NCI-H1694 treated with DMSO at 0.1 percent for 48 hours (cell line): ENCODE measurements at regions not wholly inside any gene's neighbourhood (a gene's known extent, or its start where the extent isn't known, plus 50 kb on each side); places are given as distances from the start of the nearest gene placed in this dataset.
"Not testable (repeated sequence)": the region's sequence is repeated elsewhere in the genome, so short reads cannot be mapped to it uniquely, and the experiment has no call there.

Experiments used
- DNase-seq: peaks from one replicate; lab custom pipeline; 2025; lab: John Stamatoyannopoulos, UW

DNA sequence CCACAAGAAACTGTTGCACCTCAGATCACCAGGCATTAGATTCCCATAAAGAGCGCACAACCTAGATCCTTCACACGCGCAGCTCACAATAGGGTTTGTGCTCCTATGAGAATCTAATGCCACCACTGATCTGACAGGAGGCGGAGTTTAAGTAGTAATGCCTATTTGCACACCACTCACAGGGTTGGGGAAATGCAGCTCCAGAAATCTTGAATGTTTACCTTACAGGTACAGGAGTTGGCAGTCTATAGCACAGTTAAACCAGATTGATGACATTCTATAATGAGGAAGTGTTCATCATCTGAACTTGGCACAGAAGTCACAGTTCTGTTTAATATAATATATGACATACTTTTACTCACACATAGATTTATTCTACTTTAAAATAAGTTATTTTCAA is 732.2 kb upstream of the ZNF608 start:
- DNase-seq = no peak

DNA sequence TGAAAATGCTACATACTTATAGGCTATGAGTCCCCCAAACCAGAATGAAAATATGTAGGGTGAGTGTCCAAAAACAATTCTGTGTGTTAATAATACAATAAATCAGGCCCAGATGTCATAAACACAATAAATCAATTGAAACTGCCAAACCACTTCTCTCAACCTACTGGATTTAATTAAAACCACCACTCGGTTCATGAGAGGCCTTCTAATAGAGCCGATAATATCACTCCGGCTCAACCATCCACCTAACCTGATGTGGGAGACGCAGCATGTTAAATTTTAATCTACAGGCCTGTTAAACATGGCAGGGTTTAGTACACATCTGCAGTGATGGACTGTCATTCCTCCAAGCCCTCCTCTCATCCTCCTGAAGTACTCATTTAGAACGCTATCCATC is 734.5 kb upstream of the ZNF608 start:
- DNase-seq = no peak

DNA sequence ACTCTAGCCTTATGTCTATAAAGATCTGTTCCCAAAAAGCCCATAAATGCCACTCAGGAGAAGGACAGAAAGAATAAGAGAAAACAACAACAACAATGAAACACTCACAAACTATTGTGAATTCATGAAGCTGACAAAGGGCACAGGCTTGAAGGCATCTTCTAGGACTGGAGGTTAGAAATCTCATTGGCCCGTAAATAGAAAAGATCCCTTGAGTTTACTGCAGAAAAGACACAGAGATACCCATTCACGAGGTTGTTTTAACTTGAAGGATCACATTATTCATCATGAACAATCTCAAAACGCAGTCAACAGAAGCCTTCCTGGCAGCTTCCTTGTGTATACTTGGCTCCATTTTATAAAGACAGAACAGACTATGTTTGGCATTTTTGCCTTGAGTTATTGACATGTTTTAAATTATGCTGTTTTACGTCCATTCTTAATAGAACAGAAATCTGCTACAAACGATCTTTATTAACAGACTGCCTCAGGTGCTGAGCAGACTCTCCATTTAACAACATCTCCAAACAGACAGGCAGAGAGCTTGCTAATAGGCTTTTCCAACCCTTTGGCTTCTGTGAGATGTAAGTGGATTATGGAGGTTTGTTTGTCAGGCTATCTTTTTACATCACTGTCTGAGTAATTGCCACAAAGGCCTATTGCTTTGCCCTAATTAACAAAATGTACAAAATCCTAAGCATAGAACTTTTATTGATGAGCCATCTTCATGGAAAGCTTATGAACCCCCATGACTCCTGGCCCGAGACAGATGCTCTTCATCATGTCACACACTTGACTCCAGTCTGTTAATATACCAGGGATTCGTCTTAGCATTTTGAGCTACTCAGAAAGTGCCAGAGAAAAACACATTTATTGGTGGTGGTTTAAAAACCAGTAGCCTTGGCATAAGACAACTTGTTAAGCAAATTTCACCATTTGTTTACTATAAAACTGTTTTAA is 735.3 kb upstream of the ZNF608 start:
- no peak for DNase-seq

DNA sequence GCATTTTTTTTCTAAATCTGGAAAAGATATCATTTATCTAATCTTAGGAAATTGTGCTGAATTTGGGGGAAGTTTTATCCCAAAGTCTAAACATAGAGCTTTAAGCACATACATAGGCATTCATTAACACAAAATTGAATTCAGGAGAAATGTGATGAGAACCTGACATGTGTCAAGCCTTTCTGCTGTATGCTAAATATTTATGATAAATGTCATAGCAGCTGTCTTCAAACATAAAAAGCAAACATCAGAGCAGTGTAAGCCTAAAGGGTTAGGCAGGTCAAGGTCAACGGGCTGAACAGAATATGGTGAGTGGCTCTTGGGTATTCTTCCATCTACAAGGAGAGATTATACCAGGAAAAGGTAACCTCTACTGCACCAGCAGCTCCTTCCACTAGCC is 737.2 kb upstream of the ZNF608 start:
- DNase-seq = peak; percentile 7

DNA sequence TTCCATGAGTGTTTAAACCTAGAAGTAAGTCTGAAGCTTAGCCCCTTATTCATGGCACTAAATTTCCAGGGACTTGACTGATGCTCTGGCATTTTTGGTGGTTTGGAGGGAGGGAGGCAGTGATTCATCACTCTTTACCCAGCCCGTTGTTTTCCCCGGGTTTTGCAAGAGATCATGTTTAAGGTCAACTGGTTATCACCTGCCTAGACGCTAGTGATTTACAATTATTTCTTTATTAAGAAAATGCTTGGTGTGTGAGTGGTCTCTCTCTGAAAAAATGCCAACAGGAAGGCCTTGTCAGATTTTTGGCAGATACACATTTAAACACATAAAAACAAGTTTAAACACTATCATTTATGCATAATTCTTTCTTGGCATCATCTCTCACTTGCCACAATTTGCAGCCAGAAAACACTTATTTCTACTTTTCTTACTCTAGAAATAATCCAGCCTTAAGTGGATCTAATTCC is 737.9 kb upstream of the ZNF608 start:
- no peak for DNase-seq

DNA sequence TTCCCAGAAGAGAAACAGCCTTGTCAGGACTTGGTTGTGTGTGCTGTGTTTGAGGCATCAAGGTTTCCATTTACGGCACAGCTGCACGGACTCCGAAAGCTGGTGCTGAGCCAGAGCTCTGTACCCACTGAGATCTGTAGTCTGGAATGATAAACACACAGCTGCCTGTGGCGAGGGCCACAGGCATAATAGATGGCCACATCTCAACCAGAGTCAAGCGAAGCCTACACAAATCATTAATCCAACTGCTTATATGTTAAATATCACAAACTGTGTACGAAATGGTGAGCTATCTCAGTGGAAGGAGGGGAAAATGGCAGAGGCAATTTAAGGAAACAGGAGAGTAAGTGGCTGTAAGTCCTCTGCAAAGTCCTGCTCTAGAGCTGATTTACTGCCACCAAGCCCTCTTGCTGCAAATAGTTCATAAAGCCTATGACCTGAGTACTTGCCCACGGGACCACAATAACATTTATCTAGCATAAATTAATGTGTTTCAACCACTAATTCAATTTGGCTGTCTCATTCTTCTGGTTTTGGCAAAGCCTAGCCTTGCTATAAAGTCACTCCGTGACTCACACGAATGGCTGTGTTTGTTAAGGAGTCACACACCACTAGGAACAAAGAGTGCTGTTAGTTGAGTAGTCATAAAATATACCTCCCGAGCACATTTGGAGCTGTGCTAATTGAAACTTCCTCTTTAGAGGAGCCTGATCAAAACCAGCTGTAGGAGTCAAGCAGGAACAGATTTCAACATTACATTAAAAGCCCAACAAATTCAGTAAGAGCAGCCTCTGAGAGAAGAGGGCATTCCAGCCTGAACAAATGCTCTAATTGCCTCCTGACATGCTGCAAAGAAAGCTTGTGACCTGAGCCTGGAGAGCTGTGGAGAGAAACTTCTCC is 738.6 kb upstream of the ZNF608 start:
- DNase-seq = peak; percentile 84

DNA sequence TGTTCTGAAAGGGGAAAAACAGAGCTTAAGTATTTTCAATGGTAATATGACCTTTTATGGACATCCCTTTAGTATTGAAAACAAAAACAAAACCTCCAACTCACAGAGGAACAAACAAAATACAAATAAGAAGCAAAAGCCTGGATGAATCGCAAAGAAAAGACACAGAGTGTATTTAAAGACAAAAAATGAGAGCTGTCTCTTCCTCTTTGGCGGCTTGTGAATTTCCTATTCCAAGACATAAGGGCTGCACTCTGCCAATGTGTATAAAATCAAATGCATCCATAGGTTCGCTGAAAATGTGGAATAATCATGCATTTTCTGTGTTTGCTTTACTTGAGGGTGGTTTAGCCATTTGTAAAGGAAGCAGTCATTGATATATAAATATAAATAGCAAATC is 739.3 kb upstream of the ZNF608 start:
- peak; percentile 39 for DNase-seq

DNA sequence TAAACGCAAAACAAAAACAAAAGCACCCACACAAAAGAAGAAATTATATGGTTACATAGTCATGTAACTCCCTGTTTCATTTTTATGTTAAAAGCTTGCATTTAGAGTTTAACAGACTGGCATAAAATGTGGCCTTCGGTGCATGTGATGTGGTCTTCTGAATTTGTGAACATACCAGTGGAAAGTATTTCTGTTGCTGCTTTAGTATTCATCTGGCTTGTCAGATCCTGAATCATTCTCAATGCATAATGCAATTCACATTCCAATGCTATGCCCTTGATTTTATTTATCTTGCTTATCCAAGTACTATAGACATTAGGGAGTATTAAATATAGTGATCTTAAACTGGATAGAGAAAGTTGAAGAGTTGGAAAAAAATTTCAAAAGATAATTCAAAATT is 740.2 kb upstream of the ZNF608 start:
- DNase-seq = no peak

DNA sequence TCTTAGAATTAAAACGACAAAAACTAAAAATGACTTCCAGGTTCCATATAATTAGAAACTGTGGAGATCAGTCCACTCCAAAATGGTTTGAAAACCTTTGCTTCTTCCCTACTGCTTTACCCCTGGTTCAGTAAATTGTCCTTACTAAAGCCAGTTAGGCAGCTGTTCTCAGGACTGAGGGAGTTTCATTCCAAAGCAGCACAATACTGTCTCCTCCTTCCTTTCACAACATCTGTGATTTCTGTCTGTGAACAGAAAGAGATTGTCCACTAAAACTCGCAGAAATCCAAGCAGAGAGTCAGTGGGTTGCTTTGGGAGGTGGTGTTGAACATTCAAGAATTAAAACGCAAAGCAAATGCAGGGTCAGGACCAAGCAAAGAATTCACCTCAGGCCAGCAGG is 740.8 kb upstream of the ZNF608 start:
- DNase-seq = no peak

DNA sequence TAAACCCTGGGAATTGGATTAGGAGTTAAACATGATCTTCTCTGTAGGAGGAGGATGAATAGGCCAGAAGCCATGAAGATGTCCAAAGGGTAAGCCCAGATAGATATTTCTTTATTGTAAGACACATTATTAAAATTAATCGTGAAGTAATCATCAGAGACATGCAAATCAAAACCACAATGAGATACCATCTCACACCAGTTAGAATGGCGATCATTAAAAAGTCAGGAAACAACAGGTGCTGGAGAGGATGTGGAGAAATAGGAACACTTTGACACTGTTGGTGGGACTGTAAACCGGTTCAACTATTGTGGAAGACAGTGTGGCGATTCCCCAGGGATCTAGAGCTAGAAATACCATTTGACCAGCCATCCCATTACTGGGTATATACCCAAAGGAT is 741.2 kb upstream of the ZNF608 start:
- DNase-seq = not testable (repeated sequence)

DNA sequence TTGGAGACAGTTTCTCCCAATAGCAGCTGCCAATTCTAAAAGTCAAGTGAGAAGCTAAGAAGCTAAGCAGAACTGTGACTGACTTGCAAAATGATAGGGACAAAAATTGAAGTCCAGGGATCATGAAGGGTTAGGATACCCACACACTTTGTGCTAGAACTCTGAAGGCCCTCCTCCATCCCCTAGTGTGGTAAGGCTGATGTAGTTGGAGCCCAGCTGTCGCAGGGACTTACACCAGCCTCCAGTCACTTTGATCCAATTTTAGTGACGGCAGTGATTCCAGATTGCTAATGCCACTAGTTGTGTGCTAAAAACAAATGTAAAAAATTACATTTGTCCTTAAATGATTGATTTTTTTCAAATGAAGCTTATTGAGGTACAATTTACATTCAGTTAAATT is 742.7 kb upstream of the ZNF608 start:
- no peak for DNase-seq

DNA sequence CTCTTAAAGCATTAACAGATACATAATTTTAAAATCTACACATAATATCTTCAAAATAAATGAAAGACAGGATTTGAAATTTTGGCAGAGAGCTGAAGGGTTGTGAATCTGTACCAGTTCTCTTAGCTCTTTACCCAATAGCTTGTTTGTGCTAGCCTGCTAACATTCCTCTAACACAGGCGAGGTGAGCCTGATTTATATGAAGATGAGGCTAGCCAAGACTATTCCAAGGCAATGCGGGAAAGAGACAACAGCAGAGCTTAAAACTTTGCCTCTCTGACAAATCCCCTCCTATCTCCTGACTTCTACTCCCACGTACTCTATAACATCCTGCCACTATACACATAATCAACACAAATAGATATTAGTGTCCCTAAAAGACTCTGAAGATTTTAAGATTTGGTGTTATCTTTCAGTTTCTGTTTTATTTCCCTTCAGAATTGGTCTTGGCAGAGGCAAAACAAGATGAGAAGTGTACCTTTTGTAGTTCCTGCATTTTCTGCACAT is 745.6 kb upstream of the ZNF608 start:
- DNase-seq = no peak

DNA sequence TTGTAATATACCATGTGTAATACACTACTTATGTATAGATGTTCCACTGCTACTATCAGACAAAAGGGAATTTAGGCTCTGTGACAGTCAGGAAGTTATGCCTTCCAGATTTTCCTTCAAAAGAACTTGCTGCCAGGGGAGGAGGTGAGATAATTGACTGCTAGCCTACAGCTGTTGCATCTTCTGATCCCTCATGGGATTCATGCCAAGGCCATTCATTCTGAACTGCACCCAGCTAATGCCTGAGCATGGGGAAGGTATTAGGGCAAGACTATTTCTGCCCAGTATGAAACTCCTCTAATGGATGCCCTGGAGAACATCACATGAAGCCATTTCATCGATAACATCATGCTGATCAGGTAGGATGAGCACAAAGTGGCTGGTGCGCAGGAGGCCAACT is 746.5 kb upstream of the ZNF608 start:
- no peak for DNase-seq

DNA sequence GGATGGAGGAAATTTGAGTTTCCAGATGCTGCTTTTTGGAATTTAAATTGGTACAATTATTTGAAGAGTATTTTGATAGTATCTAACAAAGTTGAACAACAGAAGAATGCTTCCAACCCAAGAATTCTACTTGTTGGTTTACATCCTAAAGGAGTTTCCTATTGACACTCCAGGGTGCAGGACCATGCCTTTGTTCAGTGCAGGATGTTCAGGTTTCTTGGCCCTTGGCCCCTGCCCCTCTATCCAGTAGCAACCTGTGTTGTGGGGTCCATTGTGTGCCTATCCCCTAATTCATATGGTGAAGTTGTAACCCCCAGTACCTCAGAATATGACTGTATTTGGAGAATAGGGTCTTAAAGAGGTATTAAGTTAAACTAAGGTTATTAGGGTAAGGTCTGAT is 750.0 kb upstream of the ZNF608 start:
- DNase-seq = no peak

DNA sequence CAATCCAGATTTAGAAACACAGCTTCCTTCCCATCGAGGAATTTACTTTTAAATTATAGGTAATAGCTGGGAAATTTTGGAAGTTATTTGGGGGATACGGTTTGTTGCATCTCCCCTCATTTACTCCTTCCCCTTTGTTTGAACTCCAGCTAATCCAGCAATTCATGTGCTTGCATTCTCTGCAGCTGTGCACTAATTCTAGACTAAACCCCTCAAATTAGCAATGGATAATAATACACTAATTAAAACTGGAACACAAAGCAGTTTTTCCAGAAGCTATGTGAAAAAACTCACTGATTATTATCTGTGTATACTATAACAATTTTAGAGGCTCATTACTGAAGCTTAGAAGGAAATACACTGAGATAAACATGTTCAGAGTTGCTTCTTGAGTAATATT is 751.2 kb upstream of the ZNF608 start:
- DNase-seq = no peak

DNA sequence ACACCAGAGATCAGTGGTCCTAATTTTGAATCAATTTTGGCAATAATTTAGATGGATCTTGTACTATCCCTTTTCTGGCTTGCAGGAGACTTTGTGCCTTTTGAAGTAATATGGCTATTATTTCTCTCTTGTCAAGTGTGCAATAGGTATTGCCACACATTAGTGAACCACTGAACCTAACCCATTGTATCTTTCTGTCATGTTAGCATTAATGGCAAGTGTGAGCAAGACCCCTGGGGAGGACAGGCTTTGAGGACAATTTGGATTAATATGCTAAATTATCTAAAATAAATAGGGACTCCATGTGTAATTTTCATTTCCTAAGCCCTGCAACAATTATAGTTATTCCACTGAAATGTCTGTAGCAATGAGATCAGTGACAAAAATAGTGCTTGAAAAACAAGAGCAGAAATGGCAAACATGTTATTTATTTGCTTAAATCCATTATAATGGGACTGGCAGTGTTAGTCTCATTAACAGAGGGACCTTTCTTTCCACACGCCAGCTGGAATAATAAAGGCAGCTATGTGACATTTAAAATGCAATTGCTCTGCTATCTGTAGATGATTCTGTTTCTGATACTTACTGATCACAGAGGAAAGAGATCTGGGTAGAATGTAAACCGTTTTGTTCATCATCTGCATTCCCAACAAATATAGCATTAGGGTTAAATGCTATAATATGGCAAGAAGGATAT is 753.3 kb upstream of the ZNF608 start:
- peak; percentile 42 for DNase-seq

DNA sequence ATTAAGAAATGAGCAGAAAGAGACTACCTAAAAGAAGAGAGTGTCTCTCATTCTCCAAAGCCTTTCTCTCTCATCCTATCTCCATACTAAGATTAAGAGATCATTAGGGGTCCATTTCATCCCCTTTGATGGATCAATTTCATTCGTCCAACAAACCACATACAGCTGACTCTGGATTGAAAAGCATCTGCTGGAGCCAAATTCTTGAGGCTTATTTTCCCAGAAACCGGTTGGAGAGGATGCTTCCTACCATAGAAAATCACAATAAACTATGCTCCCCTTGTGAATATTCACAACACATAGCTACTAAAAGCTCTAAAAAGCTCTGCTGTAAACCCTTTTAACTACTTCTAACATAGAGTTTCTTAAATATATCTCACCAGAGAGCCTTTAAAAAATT is 755.0 kb upstream of the ZNF608 start:
- DNase-seq = no peak

DNA sequence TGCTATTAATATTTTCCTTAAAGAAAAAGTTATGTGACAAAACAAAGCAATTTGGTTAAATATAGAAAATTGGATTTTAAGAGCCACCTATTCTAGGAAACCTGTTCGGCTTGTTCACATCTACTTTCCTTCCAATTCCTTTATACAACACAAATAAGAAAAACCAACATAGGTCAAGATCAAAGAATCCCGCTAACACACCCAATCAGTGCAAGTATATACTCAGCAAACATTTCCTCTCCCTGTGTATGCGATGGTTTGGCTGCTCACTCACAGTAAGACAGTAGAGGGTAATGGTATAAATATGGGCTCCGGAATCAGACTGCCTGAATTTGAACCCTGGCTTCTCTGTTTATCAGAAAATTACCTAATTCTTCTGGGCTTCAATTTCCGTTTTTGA is 757.5 kb upstream of the ZNF608 start:
- DNase-seq = no peak

DNA sequence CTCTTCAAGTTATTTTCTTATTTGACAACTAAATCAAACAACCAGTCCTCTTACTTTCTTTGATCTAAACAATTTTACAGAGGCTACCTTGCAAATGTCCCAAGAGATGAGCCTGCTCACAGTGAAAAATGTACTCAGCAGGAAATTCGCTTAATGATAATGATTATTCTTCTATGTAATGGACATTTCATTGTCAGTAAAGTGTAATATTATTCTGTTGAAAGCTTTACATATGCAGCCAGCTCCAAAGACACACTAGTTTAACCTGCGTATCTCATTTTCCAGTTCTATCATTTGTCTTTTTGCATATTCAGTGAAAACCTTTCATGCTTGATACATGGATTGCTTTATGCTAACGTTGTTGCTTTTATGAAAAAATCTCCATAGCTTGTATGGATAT is 758.7 kb upstream of the ZNF608 start:
- no peak for DNase-seq

DNA sequence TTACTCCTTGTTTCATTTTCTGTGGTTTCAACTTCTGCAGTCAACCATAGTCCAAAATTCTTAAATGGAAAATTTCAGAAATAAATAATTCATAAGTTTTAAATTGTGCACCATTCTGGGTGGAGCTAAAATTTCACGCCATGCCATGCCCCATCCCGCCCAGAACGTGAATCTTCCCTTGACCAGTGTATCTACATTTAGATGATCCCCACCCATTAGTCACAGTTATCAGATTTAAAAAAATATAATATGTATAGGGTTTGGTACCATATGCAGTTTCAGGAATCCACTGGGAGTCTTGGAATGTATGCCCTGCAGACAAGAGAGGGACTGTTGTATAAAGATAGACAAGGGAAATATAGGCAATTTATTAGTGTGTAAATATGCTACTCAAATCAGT is 759.7 kb upstream of the ZNF608 start:
- DNase-seq = no peak

DNA sequence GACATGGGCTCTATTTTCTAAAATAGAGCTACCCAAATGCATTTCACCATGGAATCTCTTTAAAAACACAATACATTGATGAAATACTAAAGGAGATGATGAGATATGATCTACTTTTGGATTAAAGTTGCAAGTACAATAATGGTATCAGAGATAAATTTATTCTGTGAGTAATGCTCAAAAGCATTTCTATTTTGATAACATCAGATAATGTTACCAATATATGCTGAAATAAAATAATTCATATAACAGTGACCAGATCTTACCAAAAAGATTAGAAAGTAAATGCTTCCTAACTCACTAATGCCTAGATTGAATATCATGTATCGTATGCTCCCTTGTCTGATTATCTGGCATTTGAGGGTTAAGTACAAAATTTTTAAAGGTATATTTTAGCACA is 761.8 kb upstream of the ZNF608 start:
- no peak for DNase-seq

DNA sequence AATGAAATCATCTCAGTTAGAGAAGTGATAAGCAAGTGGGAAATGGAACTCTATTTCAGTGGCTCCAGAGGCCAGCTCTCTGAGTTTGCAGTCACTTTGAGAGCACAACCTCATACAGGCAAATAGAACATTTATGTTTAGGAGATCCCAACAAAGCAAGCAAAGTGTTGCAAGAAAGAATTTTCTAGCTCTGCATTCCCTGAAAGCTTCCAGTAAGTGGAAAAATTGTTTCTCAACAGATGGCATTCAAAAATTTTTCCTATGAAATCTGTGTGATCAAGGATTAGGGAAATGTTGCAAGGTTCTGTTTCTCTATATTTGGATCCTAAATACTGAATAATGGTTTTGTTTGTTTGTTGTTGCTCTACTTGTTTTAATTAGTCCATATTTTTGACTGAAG is 764.2 kb upstream of the ZNF608 start:
- no peak for DNase-seq
